ENCODE measurements at regions not wholly inside any gene's neighbourhood (a gene's known extent, or its start where the extent isn't known, plus 50 kb on each side); places are given as distances from the start of the nearest gene placed in this dataset.

DNA sequence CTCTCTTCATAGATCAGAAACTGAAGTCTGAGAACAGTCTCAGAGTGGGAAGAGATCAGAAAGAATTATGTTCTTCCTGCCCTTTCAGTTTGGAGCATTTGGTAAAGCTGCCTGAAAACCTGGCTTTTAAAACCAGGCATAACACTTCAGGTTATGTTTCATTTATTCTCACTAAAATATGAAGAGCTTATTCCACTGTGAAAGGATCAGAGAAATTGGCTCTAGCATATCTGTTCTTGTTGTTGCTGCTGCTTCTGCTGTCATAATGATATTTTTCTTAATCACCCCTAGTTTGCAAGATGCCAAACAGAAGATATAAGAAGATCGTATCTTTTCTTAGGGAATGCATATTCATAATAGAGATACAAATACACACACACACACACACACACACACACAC, 476.9 kb downstream of the XIRP2 start:
- no peak for TF ChIP-seq CTCF (IDR thresholded peaks at IDR 0.05)
- TF ChIP-seq POLR2AphosphoS5 (IDR thresholded peaks at IDR 0.05; ENCODE audit: low read depth, low read length) = no peak
- TF ChIP-seq REST (IDR thresholded peaks at IDR 0.05; ENCODE audit: insufficient read depth in 1 of 2, low read depth in 2 of 2, low read length in 1 of 2) = no peak
